Ovary (tissue), 3 donors: ENCODE measurements at regions not wholly inside any gene's neighbourhood (a gene's known extent, or its start where the extent isn't known, plus 50 kb on each side); places are given as distances from the start of the nearest gene placed in this dataset.

Source experiments
- POLR2A ChIP-seq: fragments of 450-650 bp; IDR thresholded peaks from one replicate; pipeline ENCODE4 v1.6.1; 2017; ENCODE audit warnings: antibody characterized with exemption, mild to moderate bottlenecking, moderate library complexity
- TF ChIP-seq, protein P1 (sequence below), 3 donors: fragments of 450-650 bp in 2 of 3; fragments of 200-600 bp in 1 of 3; IDR thresholded peaks; one replicate each; pipeline versions ENCODE4 v1.5.1 to v1.8.0; 2016 to 2022; ENCODE audit warnings: antibody characterized with exemption in 3 of 3, mild to moderate bottlenecking in 1 of 3
- donor health status: DM: no; HTN: no; CAD: no.

DNA sequence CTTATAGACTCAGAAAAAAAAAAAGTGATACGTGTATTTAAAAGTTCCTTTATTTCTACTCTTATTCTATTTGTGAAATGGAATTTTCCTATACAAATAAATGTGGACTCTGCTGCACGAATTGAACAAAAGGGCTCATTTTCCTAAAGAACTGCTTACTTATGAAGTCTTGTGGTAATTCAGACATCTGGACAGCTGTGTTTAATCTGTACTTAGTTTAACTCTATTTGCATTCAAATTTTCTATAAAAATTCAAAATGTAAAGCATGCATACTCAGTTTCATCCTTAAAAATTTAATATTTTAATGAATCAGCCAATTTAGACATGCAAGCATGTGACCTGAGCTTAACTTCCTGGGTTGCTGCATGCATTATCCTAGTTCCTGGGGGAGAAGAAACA, 118.0 kb upstream of the PCLO start:
- TF ChIP-seq, protein P1, sequence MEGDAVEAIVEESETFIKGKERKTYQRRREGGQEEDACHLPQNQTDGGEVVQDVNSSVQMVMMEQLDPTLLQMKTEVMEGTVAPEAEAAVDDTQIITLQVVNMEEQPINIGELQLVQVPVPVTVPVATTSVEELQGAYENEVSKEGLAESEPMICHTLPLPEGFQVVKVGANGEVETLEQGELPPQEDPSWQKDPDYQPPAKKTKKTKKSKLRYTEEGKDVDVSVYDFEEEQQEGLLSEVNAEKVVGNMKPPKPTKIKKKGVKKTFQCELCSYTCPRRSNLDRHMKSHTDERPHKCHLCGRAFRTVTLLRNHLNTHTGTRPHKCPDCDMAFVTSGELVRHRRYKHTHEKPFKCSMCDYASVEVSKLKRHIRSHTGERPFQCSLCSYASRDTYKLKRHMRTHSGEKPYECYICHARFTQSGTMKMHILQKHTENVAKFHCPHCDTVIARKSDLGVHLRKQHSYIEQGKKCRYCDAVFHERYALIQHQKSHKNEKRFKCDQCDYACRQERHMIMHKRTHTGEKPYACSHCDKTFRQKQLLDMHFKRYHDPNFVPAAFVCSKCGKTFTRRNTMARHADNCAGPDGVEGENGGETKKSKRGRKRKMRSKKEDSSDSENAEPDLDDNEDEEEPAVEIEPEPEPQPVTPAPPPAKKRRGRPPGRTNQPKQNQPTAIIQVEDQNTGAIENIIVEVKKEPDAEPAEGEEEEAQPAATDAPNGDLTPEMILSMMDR (IDR thresholded peaks at IDR 0.05): no peak
- no peak for TF ChIP-seq POLR2A
